CD8-positive, alpha-beta memory T cell (primary cell): ENCODE measurements at regions not wholly inside any gene's neighbourhood (a gene's known extent, or its start where the extent isn't known, plus 50 kb on each side); places are given as distances from the start of the nearest gene placed in this dataset.

Experiments used
- CTCF ChIA-PET: fragments of 350-600 bp; sonication (Branson Sonifier 250); formaldehyde crosslinking; loops from one replicate; lab custom pipeline; 2021; ENCODE audit warnings: antibody characterized with exemption; lab: Charles Lee
- POLR2A ChIA-PET: fragments of 350-600 bp; sonication (Branson Sonifier 250); formaldehyde crosslinking; loops from one replicate; lab custom pipeline; 2021; ENCODE audit warnings: antibody characterized with exemption; lab: Charles Lee
- DNase-seq, 5 donors: peaks; one replicate each; pipeline versions ENCODE4 v3.0.0 to v3.0.0-alpha.2; 2020 to 2022; ENCODE audit warnings: mixed read lengths in 1 of 5
- H3K27ac ChIP-seq: one replicate; pipeline ENCODE4 v1.7.0; 2013; ENCODE audit warnings: low read depth, mild to moderate bottlenecking, low read length, moderate library complexity
- H3K27me3 ChIP-seq: 2 replicates; pipeline ENCODE4 v1.7.0; 2013; ENCODE audit warnings: low read length, mild to moderate bottlenecking; ENCODE audit not compliant: insufficient read depth, poor library complexity, severe bottlenecking
- H3K36me3 ChIP-seq: 2 replicates; pipeline ENCODE4 v1.7.0; 2013; ENCODE audit warnings: mild to moderate bottlenecking, low read length, moderate library complexity; ENCODE audit not compliant: insufficient read depth
- H3K4me1 ChIP-seq: 2 replicates; pipeline ENCODE4 v1.7.0; 2013; ENCODE audit warnings: mild to moderate bottlenecking, low read length, moderate library complexity; ENCODE audit not compliant: insufficient read depth
- H3K4me3 ChIP-seq: 2 replicates; pipeline ENCODE4 v1.7.0; 2013; ENCODE audit warnings: mild to moderate bottlenecking, low read length
- H3K9me3 ChIP-seq: 2 replicates; pipeline ENCODE4 v1.7.0; 2013; ENCODE audit warnings: mild to moderate bottlenecking, low read length
- H3K27ac Mint-ChIP-seq, 8 donors: one replicate each; pipeline ENCODE4 v1.8.0; 2020 to 2021; ENCODE audit warnings: mixed read lengths in 8 of 8, mild to moderate bottlenecking in 6 of 8, inconsistent platforms in 3 of 8, moderate library complexity in 3 of 8
- H3K27me3 Mint-ChIP-seq, 2 donors: one replicate each; pipeline ENCODE4 v1.8.0; 2020 to 2021; ENCODE audit warnings: mixed read lengths in 2 of 2, mild to moderate bottlenecking in 1 of 2, moderate library complexity in 1 of 2
- H3K36me3 Mint-ChIP-seq, 3 donors: one replicate each; pipeline ENCODE4 v1.8.0; 2020 to 2021; ENCODE audit warnings: mixed read lengths in 3 of 3, inconsistent platforms in 1 of 3, mild to moderate bottlenecking in 1 of 3
- H3K4me1 Mint-ChIP-seq, 3 donors: one replicate each; pipeline ENCODE4 v1.8.0; 2020 to 2021; ENCODE audit warnings: mixed read lengths in 3 of 3, inconsistent platforms in 1 of 3, mild to moderate bottlenecking in 1 of 3
- H3K4me3 Mint-ChIP-seq, 7 donors: one replicate each; pipeline ENCODE4 v1.8.0; 2020 to 2021; ENCODE audit warnings: mixed read lengths in 7 of 7, mild to moderate bottlenecking in 6 of 7, moderate library complexity in 4 of 7, inconsistent platforms in 2 of 7
- H3K9me3 Mint-ChIP-seq, 5 donors: one replicate each; pipeline ENCODE4 v1.8.0; 2020 to 2022; ENCODE audit warnings: mixed read lengths in 5 of 5, mild to moderate bottlenecking in 3 of 5, moderate library complexity in 2 of 5, inconsistent platforms in 1 of 5

DNA sequence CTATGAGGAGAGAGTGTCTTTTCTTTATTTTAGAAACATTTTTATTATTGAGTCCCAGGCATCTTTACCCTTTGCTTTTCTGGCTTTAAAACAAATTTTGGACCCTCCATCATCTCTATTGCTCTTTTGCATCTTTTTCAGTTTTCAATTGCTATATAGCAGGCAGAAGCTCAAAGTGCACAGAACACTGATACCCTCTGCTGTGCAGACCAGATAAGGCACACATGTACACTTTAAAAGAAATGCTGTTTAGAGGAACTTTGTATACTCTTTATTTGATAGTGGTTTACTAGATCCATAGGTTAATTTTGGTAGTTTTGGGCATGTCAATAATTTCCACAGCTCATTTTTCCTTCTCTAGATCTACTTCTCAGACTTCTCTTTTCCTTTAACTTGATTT is 324.2 kb downstream of the SH2D4B start:
- Mint-ChIP-seq H3K27ac (no peak overlapping the region), H3K4me1 (no peaks in the 10 kb centered on the region), H3K27me3 (no peaks in the 10 kb centered on the region), H3K36me3 (no peaks in the 10 kb centered on the region), H3K4me3 (no peak overlapping the region), H3K9me3 (peaks cover 0 to 3% (median 0%) of the 10 kb centered on the region in 5 donors)
- POLR2A ChIA-PET, result no interaction called here
- H3K36me3 ChIP-seq, result no peaks in the 10 kb centered on the region
- no peak overlapping the region for H3K27ac ChIP-seq
- no peaks in the 10 kb centered on the region for H3K9me3 ChIP-seq
- CTCF ChIA-PET, result no interaction called here
- no peaks in the 10 kb centered on the region for H3K27me3 ChIP-seq
- no peak overlapping the region for H3K4me3 ChIP-seq
- no peaks in the 10 kb centered on the region for H3K4me1 ChIP-seq
- DNase-seq, result no peak

DNA sequence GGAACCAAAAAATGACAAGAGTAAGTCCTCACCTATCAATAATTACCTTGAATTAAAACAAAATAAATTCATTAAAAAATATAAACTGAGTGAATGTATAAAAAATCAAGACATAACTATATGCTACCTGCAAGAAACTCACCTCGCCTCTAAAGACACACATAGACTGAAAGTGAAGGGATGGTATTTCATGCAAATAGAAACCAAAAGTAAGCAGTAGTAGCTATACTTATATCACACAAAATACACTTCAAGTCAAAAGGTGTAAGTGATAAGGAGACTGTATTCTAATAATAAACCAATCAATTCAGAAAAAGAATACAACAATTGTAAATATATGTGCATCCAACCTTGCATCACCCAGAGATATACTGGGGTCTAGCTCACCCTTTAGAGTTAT is 332.6 kb downstream of the SH2D4B start:
- Histone ChIP-seq H3K4me3 (no peak overlapping the region), H3K4me1 (no peaks in the 10 kb centered on the region), H3K9me3 (no peaks in the 10 kb centered on the region), H3K27ac (no peak overlapping the region), H3K36me3 (no peaks in the 10 kb centered on the region), H3K27me3 (no peaks in the 10 kb centered on the region)
- Mint-ChIP-seq H3K36me3 (no peaks in the 10 kb centered on the region), H3K4me1 (no peaks in the 10 kb centered on the region), H3K27me3 (no peaks in the 10 kb centered on the region), H3K27ac (no peak overlapping the region), H3K9me3 (peaks cover 5 to 21% (median 8%) of the 10 kb centered on the region in 5 donors), H3K4me3 (no peak overlapping the region)
- DNase-seq, result no peak
- CTCF ChIA-PET, result no interaction called here
- POLR2A ChIA-PET, result no interaction called here

DNA sequence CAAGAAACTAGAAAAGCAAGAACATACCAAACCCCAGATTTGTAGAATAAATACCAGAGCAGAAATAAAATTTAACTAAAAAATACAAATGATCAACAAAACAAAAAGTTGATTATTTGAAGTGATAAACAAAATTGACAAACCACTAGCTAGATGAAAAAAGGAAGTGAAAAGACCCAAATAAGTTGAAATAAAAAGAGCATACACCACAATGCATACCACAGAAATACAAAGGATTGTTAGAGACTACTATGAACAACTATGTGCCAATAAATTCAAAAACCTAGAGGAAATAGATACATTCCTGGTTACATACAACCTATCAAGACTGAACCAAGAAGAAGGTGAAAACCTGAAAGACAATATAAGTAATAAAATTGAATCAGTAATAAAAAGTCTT is 333.4 kb downstream of the SH2D4B start:
- no peak for DNase-seq
- Histone ChIP-seq H3K4me3 (no peak overlapping the region), H3K4me1 (no peaks in the 10 kb centered on the region), H3K27me3 (no peaks in the 10 kb centered on the region), H3K27ac (no peak overlapping the region), H3K36me3 (no peaks in the 10 kb centered on the region), H3K9me3 (no peaks in the 10 kb centered on the region)
- H3K36me3 Mint-ChIP-seq, result no peaks in the 10 kb centered on the region
- POLR2A ChIA-PET, result no interaction called here
- peaks cover 1 to 21% (median 8%) of the 10 kb centered on the region in 5 donors for H3K9me3 Mint-ChIP-seq
- no peaks in the 10 kb centered on the region for H3K27me3 Mint-ChIP-seq
- no peak overlapping the region for H3K4me3 Mint-ChIP-seq
- H3K27ac Mint-ChIP-seq, result no peak overlapping the region
- H3K4me1 Mint-ChIP-seq, result no peaks in the 10 kb centered on the region
- CTCF ChIA-PET, result no interaction called here

DNA sequence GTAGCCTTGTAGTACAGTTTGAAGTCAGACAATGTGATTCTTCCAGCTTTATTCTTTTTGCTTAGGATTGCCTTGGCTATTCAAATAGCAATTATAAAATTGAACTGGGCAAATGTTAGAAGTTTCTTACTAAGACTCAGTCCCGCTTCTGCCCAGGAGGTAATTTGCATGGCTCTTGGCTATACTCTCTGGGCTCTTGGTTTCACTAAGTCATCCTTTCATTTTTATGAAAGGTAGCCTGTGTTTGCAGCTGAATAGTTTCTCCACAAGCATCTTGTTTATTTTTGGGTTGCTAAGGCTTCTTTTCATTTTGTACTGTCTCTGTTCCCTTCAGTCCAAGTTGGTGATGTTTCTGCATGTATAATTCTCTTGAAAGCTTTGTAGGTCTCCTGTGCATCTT is 340.6 kb downstream of the SH2D4B start:
- H3K4me1 Mint-ChIP-seq, result no peaks in the 10 kb centered on the region
- Histone ChIP-seq H3K4me3 (no peak overlapping the region), H3K9me3 (no peaks in the 10 kb centered on the region), H3K36me3 (no peaks in the 10 kb centered on the region), H3K27ac (no peak overlapping the region), H3K27me3 (no peaks in the 10 kb centered on the region), H3K4me1 (no peaks in the 10 kb centered on the region)
- H3K9me3 Mint-ChIP-seq, result peaks cover 0 to 10% (median 0%) of the 10 kb centered on the region in 5 donors
- POLR2A ChIA-PET, result no interaction called here
- H3K27ac Mint-ChIP-seq, result no peak overlapping the region
- H3K27me3 Mint-ChIP-seq, result peaks cover 0 to 2% of the 10 kb centered on the region in 2 donors
- CTCF ChIA-PET, result no interaction called here
- H3K4me3 Mint-ChIP-seq, result no peak overlapping the region
- H3K36me3 Mint-ChIP-seq, result no peaks in the 10 kb centered on the region
- DNase-seq, result no peak

DNA sequence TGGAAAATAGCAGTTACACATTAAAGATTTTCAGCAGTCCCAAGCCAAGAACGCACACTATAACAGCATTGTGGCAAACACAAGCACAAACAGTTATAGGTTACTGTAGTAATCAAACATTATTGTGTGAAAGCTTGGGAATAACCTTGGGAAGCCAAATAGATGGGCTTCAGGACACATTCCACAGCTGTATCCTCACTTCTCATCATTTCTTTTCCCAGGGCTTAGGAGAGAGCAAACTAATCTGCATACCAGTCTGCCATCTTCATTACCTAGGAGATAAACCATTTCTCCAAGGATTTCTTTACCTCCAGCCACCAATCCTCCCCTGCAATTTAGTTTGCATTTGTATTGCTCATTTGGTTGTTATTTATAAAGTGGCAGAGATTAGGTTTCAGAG is 352.4 kb downstream of the SH2D4B start:
- Mint-ChIP-seq H3K4me3 (no peak overlapping the region), H3K27me3 (no peaks in the 10 kb centered on the region), H3K9me3 (no peaks in the 10 kb centered on the region), H3K27ac (no peak overlapping the region), H3K4me1 (no peaks in the 10 kb centered on the region), H3K36me3 (no peaks in the 10 kb centered on the region)
- no peak overlapping the region for H3K4me3 ChIP-seq
- H3K27ac ChIP-seq, result no peak overlapping the region
- no peaks in the 10 kb centered on the region for H3K4me1 ChIP-seq
- no peaks in the 10 kb centered on the region for H3K27me3 ChIP-seq
- H3K36me3 ChIP-seq, result no peaks in the 10 kb centered on the region
- CTCF ChIA-PET, result no interaction called here
- DNase-seq, result no peak
- H3K9me3 ChIP-seq, result no peaks in the 10 kb centered on the region
- POLR2A ChIA-PET, result no interaction called here

DNA sequence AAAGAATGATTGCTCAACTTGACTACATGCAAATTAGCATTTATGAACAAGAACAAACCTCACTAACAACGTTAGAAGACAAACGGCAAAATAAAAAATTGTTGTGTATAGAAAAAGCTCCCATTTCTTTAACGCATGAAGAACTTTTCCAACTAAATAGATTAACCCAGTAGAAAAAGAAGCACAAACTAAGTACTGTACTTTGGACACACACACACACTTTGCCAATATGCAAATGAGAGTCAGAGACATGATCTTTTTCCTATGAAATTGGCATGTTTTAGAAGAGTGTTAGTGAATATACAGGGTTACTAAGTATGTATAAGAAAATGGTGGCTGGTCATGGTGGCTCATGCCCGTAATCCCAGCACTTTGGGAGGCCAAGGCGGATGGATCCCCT is 355.6 kb downstream of the SH2D4B start:
- no peaks in the 10 kb centered on the region for H3K4me1 Mint-ChIP-seq
- no peaks in the 10 kb centered on the region for H3K36me3 ChIP-seq
- H3K4me3 Mint-ChIP-seq, result no peak overlapping the region
- CTCF ChIA-PET, result no interaction called here
- no peaks in the 10 kb centered on the region for H3K9me3 Mint-ChIP-seq
- H3K4me1 ChIP-seq, result no peaks in the 10 kb centered on the region
- H3K4me3 ChIP-seq, result no peak overlapping the region
- H3K27me3 ChIP-seq, result no peaks in the 10 kb centered on the region
- no peaks in the 10 kb centered on the region for H3K9me3 ChIP-seq
- no peak overlapping the region for H3K27ac Mint-ChIP-seq
- POLR2A ChIA-PET, result no interaction called here
- H3K27me3 Mint-ChIP-seq, result no peaks in the 10 kb centered on the region
- no peaks in the 10 kb centered on the region for H3K36me3 Mint-ChIP-seq
- no peak overlapping the region for H3K27ac ChIP-seq
- DNase-seq, result no peak

DNA sequence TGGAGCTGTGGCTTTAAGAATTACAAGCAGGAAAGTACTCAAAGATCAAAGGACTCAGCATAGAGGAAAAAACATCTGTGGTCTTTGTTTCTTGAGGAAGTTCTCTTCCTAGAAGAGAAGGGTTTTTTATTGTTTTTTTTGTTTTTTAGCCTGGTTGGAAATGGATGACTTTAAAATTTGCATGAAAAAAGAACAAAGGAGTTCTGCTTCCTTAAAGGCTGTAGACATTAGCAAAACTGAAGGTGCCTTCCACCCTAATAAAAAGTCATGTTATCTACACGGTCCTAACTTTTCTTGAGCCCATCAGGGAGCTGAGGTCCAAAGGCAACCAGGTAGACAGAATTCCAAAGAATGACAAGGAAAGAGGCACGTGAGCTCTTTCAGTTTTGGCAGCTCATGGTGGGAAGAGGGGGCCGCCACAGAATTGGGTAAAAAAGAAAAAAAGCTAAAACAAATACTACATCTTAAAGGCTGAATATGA is 356.6 kb downstream of the SH2D4B start:
- Histone ChIP-seq H3K27ac (no peak overlapping the region), H3K4me1 (no peaks in the 10 kb centered on the region), H3K9me3 (no peaks in the 10 kb centered on the region), H3K4me3 (no peak overlapping the region), H3K36me3 (no peaks in the 10 kb centered on the region), H3K27me3 (no peaks in the 10 kb centered on the region)
- Mint-ChIP-seq H3K36me3 (no peaks in the 10 kb centered on the region), H3K9me3 (no peaks in the 10 kb centered on the region), H3K27ac (no peak overlapping the region), H3K4me3 (no peak overlapping the region), H3K27me3 (no peaks in the 10 kb centered on the region), H3K4me1 (no peaks in the 10 kb centered on the region)
- ChIA-PET CTCF (no interaction called here), POLR2A (no interaction called here)
- no peak for DNase-seq

DNA sequence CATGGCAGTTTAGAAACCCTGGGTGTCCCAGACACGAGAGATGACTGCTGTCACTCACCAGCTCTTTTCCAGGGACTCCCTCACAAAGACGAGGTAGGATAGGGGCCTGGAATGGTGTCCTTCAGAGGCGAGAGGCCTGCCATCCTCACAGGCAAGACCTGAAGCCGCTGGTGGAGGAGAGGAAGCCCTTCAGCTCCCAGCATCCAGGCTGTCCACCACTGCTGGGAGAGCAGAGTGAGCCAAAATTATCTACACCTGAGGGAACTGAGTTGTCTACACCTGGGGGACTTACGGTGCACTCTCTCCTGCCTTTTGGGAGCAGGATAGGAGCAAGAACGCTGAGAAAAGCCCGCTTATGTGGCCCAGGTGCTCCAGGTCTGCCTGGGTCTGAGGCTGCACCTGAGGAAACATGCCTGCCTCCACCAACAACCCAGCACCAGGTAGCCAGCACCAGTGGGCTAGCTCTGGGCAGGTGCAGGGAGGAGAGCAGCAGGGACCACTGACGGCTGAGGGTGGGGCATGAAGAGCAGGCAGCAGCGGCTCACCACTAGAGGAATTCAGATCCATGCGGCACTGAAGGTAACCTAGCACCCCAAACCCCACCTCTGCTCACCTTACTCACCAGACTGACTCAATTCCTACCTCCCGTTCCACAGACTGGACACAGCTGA is 357.2 kb downstream of the SH2D4B start:
- POLR2A ChIA-PET, result no interaction called here
- Histone ChIP-seq H3K4me3 (no peak overlapping the region), H3K9me3 (no peaks in the 10 kb centered on the region), H3K27ac (no peak overlapping the region), H3K27me3 (no peaks in the 10 kb centered on the region), H3K4me1 (no peaks in the 10 kb centered on the region), H3K36me3 (no peaks in the 10 kb centered on the region)
- DNase-seq, result no peak
- no peak overlapping the region for H3K4me3 Mint-ChIP-seq
- no peaks in the 10 kb centered on the region for H3K9me3 Mint-ChIP-seq
- no peaks in the 10 kb centered on the region for H3K36me3 Mint-ChIP-seq
- H3K27me3 Mint-ChIP-seq, result no peaks in the 10 kb centered on the region
- H3K4me1 Mint-ChIP-seq, result no peaks in the 10 kb centered on the region
- no peak overlapping the region for H3K27ac Mint-ChIP-seq
- CTCF ChIA-PET, result no interaction called here
